CD14-positive monocyte (primary cell): ENCODE measurements at regions not wholly inside any gene's neighbourhood (a gene's known extent, or its start where the extent isn't known, plus 50 kb on each side); places are given as distances from the start of the nearest gene placed in this dataset.

Experiments
- DNase-seq, 3 donors: peaks; one replicate each; pipeline ENCODE4 v3.0.0-alpha.2; 2011 to 2022
- H2AFZ ChIP-seq: 2 replicates; pipeline ENCODE4 v1.6.0; 2012; ENCODE audit warnings: mild to moderate bottlenecking, low read depth, low read length, inconsistent platforms; ENCODE audit not compliant: insufficient read depth, poor library complexity, severe bottlenecking
- H3K27ac ChIP-seq, 2 donors: 1 replicate in 1 of 2; 2 replicates in 1 of 2; pipeline ENCODE4 v1.5.1; 2012 to 2013; ENCODE audit warnings: low read length in 2 of 2, control low read depth in 1 of 2, inconsistent platforms in 1 of 2, low read depth in 1 of 2, mild to moderate bottlenecking in 1 of 2
- H3K27me3 ChIP-seq, 2 donors: one replicate each; pipeline versions ENCODE4 v1.6.0 to v1.6.1; 2011 to 2013; ENCODE audit warnings: low read length in 2 of 2; ENCODE audit not compliant: control insufficient read depth in 2 of 2, insufficient read depth in 2 of 2
- H3K36me3 ChIP-seq, 2 donors: replicated peaks in 1 of 2; 1 replicate in 1 of 2; 2 replicates in 1 of 2; pipeline versions ENCODE4 v1.5.1 to v1.6.1; 2012 to 2013; ENCODE audit warnings: low read length in 2 of 2, control low read depth in 1 of 2, inconsistent platforms in 1 of 2, mild to moderate bottlenecking in 1 of 2; ENCODE audit not compliant: insufficient read depth in 2 of 2, control insufficient read depth in 1 of 2
- H3K4me1 ChIP-seq, 2 donors: 1 replicate in 1 of 2; 2 replicates in 1 of 2; pipeline versions ENCODE4 v1.5.1 to v1.6.1; 2012 to 2013; ENCODE audit warnings: low read length in 2 of 2, control low read depth in 1 of 2, inconsistent platforms in 1 of 2, mild to moderate bottlenecking in 1 of 2, moderate library complexity in 1 of 2; ENCODE audit not compliant: insufficient read depth in 2 of 2, control insufficient read depth in 1 of 2
- H3K4me2 ChIP-seq: replicated peaks from 2 replicates; pipeline ENCODE3; 2012; ENCODE audit warnings: low read length, moderate library complexity, mild to moderate bottlenecking; ENCODE audit not compliant: poor library complexity, severe bottlenecking; ENCODE audit errors: extremely low read depth
- H3K4me3 ChIP-seq, 3 experiments: fragments of 200-600 bp in 1 of 3; sonication (generic) in 1 of 3; replicated peaks in 1 of 3; 1 replicate in 2 of 3; 2 replicates in 1 of 3; pipeline ENCODE4 v1.5.1; 2011 to 2013; ENCODE audit warnings: low read length in 3 of 3, mild to moderate bottlenecking in 3 of 3, control low read depth in 2 of 3, low read depth in 2 of 3, inconsistent platforms in 1 of 3, moderate library complexity in 1 of 3
- H3K79me2 ChIP-seq: 2 replicates; pipeline ENCODE4 v1.6.0; 2012; ENCODE audit warnings: mild to moderate bottlenecking, control low read depth, inconsistent platforms, low read length, moderate library complexity; ENCODE audit not compliant: insufficient read depth
- H3K9ac ChIP-seq: 2 replicates; pipeline ENCODE4 v1.6.0; 2017; ENCODE audit warnings: low read length, mild to moderate bottlenecking; ENCODE audit not compliant: insufficient read depth, poor library complexity, severe bottlenecking
- H3K9me3 ChIP-seq, 2 donors: replicated peaks in 1 of 2; 1 replicate in 1 of 2; 2 replicates in 1 of 2; pipeline versions ENCODE4 v1.5.1 to v1.6.1; 2012 to 2013; ENCODE audit warnings: low read length in 2 of 2, control low read depth in 1 of 2; ENCODE audit not compliant: control insufficient read depth in 1 of 2, insufficient read depth in 1 of 2
- H4K20me1 ChIP-seq: 2 replicates; pipeline ENCODE4 v1.6.0; 2012; ENCODE audit warnings: mild to moderate bottlenecking, low read length, control low read depth, moderate library complexity; ENCODE audit not compliant: insufficient read depth
- H3K27ac Mint-ChIP-seq, 7 donors: one replicate each; pipeline ENCODE4 v1.8.0; 2020; ENCODE audit warnings: mild to moderate bottlenecking in 7 of 7, mixed read lengths in 7 of 7, moderate library complexity in 6 of 7, inconsistent platforms in 2 of 7
- H3K27me3 Mint-ChIP-seq, 3 donors: one replicate each; pipeline ENCODE4 v1.8.0; 2021 to 2022; ENCODE audit warnings: low read depth in 3 of 3, mild to moderate bottlenecking in 3 of 3, mixed read lengths in 3 of 3, moderate library complexity in 3 of 3, inconsistent platforms in 1 of 3
- H3K36me3 Mint-ChIP-seq, 2 donors: one replicate each; pipeline ENCODE4 v1.8.0; 2020; ENCODE audit warnings: mixed read lengths in 2 of 2, inconsistent platforms in 1 of 2, mild to moderate bottlenecking in 1 of 2
- H3K4me1 Mint-ChIP-seq: one replicate; pipeline ENCODE4 v1.8.0; 2020; ENCODE audit warnings: mild to moderate bottlenecking, mixed read lengths
- H3K4me3 Mint-ChIP-seq, 2 donors: one replicate each; pipeline ENCODE4 v1.8.0; 2020; ENCODE audit warnings: mild to moderate bottlenecking in 2 of 2, mixed read lengths in 2 of 2, moderate library complexity in 1 of 2
- H3K9me3 Mint-ChIP-seq, 7 donors: one replicate each; pipeline ENCODE4 v1.8.0; 2020 to 2022; ENCODE audit warnings: mixed read lengths in 7 of 7, mild to moderate bottlenecking in 6 of 7, moderate library complexity in 6 of 7, inconsistent platforms in 2 of 7
- CTCF ChIP-seq: fragments of 200-600 bp; IDR thresholded peaks from one replicate; pipeline ENCODE4 v1.8.0; 2022; ENCODE audit warnings: antibody characterized with exemption, mild to moderate bottlenecking
- WGBS: methylation state at CpG from one replicate; pipeline ENCODE4 v1.1.5; 2013; ENCODE audit warnings: missing lambda C conversion rate; ENCODE audit not compliant: insufficient coverage; 5-methylcytosine and 5-hydroxymethylcytosine counted together
- intact Hi-C, 2 donors: fragments of 100-400 bp; cut with micrococcal nuclease; formaldehyde crosslinking; loops; one replicate each; pipeline versions ENCODE4 v1.15.0 to v1.15.1; 2023

- H3K4me3 ChIP-seq: no peak overlapping the region
- H3K27ac Mint-ChIP-seq: no peak overlapping the region
- no peaks in the 10 kb centered on the region for H3K79me2 ChIP-seq
- H3K9me3 Mint-ChIP-seq: peaks cover 0 to 5% (median 0%) of the 10 kb centered on the region in 7 donors
- H3K4me1 ChIP-seq: no peaks in the 10 kb centered on the region
- no peak overlapping the region for H3K4me3 Mint-ChIP-seq
- intact Hi-C loops: no loop called here
- no peak overlapping the region for H2AFZ ChIP-seq
- no peaks in the 10 kb centered on the region for H3K27me3 ChIP-seq
- no peaks in the 10 kb centered on the region for H4K20me1 ChIP-seq
- peaks cover 0 to 1% (median 0%) of the 10 kb centered on the region in 3 donors for H3K27me3 Mint-ChIP-seq
- no peak overlapping the region for H3K4me2 ChIP-seq
- no peak overlapping the region for H3K9ac ChIP-seq
- no peak overlapping the region for H3K27ac ChIP-seq
- H3K9me3 ChIP-seq: no peaks in the 10 kb centered on the region
- no peaks in the 10 kb centered on the region for H3K4me1 Mint-ChIP-seq
- no peaks in the 10 kb centered on the region for H3K36me3 ChIP-seq
- DNase-seq: no peak
- no CpG with 5 or more reads among the region's 2 CpGs for WGBS
- no peaks in the 10 kb centered on the region for H3K36me3 Mint-ChIP-seq
- TF ChIP-seq CTCF: no peak
Observed at GRCh38 chr3:106006571-106006970, 137.8 kb upstream of the CBLB start.

GRCh38 chr3:106007512-106007911 lies 138.7 kb upstream of the CBLB start:
- Mint-ChIP-seq H3K9me3 (peaks cover 0 to 5% (median 0%) of the 10 kb centered on the region in 7 donors), H3K27ac (no peak overlapping the region), H3K4me1 (no peaks in the 10 kb centered on the region), H3K4me3 (no peak overlapping the region), H3K36me3 (no peaks in the 10 kb centered on the region), H3K27me3 (peaks cover 0 to 1% (median 0%) of the 10 kb centered on the region in 3 donors)
- no peak for DNase-seq
- Histone ChIP-seq H3K27ac (no peak overlapping the region), H3K79me2 (no peaks in the 10 kb centered on the region), H3K4me2 (no peak overlapping the region), H3K27me3 (no peaks in the 10 kb centered on the region), H3K4me3 (no peak overlapping the region), H3K4me1 (no peaks in the 10 kb centered on the region), H3K9me3 (no peaks in the 10 kb centered on the region), H2AFZ (no peak overlapping the region), H3K9ac (no peak overlapping the region), H4K20me1 (no peaks in the 10 kb centered on the region), H3K36me3 (no peaks in the 10 kb centered on the region)
- WGBS: 90% methylated on average over 2 of the region's 3 CpGs
- intact Hi-C loops: no loop called here
- no peak for TF ChIP-seq CTCF
